PC-3 (cell line): ENCODE measurements at regions not wholly inside any gene's neighbourhood (a gene's known extent, or its start where the extent isn't known, plus 50 kb on each side); places are given as distances from the start of the nearest gene placed in this dataset.

Source experiments
- EZH2 ChIP-seq: fragments of 300-600 bp; sonication (generic); IDR thresholded peaks from one replicate; pipeline ENCODE4 v1.6.1; 2017; ENCODE audit warnings: antibody characterized with exemption, mild to moderate bottlenecking, low read length; ENCODE audit not compliant: unreplicated experiment
- TF ChIP-seq, protein P1 (sequence below): fragments of 300-600 bp; sonication (generic); conservative IDR thresholded peaks from 2 replicates; pipeline ENCODE4 v1.5.1; 2017; ENCODE audit warnings: antibody characterized with exemption, low read depth, mild to moderate bottlenecking, low read length

DNA sequence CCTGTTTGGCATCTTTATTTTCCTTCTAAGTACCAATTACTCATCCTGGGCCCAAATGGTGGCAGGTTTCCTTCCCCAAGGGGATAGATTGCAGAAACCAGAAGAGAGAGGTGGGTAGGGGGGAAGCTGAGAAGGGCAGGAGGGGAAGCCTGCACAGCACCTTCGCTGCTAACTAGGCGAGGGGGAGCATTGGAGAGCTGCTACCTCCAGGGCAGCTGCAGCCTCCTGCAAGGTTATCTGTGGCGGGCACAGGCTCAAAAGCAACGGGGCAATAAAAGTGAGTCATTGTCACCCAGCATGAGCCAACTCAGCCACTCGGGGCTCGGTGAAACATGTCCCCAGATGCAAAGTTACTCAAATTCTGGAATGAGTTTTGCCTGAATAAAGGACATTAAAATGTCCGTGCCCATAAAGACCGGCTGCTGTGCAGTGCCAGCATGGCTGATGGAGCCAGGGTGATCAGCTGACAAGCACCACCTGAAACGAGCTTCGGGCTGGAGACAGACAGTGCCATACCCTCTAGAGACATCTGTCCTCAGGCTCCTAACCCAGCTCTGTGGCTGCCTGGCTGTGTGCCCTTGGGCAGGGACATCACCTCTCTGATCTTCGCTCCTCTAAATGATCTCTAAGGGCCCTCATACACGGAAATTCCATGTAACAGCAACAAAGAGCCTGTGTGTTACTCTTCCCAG, 68.1 kb upstream of the GRIN2A start:
- TF ChIP-seq, protein P1, sequence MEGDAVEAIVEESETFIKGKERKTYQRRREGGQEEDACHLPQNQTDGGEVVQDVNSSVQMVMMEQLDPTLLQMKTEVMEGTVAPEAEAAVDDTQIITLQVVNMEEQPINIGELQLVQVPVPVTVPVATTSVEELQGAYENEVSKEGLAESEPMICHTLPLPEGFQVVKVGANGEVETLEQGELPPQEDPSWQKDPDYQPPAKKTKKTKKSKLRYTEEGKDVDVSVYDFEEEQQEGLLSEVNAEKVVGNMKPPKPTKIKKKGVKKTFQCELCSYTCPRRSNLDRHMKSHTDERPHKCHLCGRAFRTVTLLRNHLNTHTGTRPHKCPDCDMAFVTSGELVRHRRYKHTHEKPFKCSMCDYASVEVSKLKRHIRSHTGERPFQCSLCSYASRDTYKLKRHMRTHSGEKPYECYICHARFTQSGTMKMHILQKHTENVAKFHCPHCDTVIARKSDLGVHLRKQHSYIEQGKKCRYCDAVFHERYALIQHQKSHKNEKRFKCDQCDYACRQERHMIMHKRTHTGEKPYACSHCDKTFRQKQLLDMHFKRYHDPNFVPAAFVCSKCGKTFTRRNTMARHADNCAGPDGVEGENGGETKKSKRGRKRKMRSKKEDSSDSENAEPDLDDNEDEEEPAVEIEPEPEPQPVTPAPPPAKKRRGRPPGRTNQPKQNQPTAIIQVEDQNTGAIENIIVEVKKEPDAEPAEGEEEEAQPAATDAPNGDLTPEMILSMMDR, result no peak
- no peak for TF ChIP-seq EZH2
